Left hindlimb (tissue), 1 donor: ENCODE measurements at regions not wholly inside any gene's neighbourhood (a gene's known extent, or its start where the extent isn't known, plus 50 kb on each side); places are given as distances from the start of the nearest gene placed in this dataset.

ENCODE experiments used
- DNase-seq: peaks from one replicate; pipeline ENCODE4 v3.0.0-alpha.2; 2018

DNA sequence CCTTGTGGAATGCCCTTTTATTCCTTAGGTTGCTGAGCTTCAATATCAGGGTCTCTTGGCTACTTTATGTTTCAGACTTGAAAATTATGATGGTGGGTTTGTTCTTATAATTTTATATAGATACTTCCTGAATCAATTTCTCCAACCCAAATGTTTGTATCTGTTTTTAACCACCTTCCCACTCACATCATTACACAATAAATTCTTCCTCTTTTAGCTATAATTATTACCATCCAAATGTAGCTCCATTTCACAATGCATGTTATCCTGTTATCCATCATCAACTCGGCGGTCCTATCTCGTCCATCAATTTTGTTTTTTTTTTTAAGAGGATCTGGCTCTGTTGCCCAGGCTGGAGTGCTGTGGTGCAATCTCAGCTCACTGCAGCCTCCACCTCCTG lies 357.6 kb upstream of the ZP4 start:
- DNase-seq = no peak

DNA sequence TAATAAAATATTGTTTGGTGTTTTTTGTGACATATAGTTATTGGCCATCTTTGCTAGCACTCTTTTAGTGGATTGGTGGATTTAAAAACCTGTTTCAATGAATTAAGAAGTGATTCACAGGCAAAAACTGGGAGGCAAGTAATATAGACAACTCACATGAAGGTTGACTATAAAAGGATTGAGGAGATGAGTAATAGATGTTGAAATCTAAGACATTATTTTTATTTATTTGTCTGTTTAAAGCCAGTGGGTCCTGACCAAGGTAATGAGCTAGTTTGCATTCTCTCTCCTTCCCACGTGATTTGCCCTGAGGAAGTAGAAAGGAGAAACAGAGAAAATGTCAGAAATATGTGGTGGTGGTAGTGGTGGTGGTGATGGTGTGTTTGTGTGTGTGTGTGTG lies 351.5 kb upstream of the ZP4 start:
- no peak for DNase-seq

DNA sequence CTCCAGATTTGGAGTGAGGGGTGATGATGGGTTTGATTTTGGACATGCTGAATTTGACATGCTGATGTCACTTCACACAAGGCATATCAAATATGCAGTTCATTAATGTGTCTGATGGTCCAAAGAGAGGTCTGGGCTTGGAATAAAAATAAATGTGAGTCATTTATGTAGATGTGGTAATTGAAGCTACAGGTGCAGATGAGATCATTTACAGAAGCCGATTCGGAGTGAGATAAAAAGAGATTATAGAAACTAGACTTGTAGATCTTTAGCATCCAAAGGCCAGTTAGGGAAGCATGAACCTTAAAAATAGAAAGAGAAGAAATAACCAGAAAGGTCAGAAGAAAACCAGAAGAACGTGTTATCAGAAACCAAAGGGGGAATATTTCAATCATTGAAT lies 350.9 kb upstream of the ZP4 start:
- no peak for DNase-seq

DNA sequence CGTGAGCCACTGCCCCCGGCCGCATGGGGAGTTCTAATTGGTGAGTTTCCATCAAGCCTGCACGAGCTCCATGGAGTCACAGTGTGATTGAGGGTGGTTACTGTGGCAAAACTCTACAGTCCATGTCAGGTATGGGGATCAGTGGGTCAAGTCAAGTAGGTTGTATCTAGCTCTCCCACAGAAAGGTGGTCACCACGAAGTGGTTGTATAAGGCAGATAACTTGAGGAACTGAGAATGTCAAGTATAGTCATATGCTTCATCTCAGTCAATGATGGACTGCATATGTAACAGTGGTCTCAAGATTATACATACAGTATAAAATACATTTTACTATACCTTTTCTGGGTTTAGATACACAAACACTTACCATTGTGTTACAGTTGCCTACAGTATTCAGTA lies 348.6 kb upstream of the ZP4 start:
- no peak for DNase-seq

- DNase-seq = no peak
Measured at GRCh38 chr1:238233966-238234365, 343.2 kb upstream of the ZP4 start.

DNA sequence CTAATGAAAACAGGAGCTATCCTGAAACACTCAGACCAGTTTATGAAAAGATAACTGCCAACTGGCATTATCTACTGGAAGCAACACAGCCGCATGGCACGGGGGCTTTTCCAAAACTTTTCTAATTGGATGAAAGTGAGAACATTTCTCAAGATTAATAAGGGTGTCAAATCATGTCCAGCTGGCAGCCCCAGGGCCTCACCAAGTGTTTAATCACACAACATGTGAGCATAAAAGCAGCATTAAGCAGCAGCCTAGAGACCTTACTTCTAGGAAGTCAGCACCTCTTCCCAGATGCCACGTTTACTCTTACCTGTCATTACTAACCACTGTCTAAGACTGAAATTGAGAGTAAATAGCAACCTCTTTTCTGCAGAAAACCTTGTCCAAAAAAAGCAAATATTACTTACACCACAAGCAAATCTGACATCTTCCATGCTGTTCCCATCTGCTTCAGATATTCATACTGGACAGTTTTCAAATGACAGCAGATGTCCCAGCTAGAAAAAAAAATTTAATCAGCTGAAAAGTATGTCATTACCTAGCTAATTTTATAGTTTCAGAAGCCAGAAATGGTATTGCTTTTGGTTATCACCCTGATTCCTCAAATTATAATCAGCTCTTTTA lies 341.5 kb upstream of the ZP4 start:
- peak; percentile 34 for DNase-seq

DNA sequence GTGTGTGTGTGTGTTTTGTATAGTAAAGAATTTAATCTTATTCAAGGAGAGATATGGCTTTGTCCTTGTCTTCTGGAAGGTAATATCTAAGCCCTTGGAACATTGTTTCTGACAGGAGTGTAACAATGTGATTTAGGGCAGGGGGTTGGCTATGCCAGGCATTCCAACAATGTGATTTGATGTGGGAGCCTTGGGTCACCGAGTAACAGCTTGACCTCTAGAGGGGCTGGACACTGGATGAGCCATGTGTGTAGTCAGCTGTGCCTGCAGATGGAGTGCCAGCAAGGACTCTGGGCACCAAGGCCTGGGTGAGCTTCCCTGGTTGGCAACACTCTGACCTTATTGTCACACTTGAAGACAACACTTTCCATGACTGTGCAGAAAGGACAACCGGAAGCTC lies 336.1 kb upstream of the ZP4 start:
- no peak for DNase-seq

DNA sequence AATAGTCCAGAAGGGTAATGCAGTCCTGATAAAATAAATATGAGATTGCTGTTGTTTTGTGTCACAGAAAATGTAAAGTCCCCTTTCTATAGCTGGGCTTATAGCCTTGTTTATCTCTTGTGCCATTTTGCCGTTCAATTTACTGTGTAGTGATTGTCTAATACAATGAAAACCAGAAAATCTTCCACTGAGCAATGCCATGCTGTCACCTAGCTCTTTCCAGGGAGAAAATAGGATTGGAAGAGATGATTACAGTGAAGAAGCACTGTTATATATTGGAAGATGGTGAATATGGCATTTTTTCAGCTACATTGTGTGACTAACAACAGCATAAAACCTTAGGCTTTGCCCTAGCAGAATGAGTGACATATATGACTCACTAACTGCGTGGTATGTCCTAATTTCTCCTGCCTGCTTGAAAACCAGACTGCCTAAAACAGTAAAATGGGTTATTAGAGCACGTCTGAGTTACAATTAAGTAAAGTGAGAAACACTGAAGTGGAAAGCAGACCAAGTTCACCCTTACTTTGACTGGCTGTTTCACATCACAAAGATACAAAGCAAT lies 332.4 kb upstream of the ZP4 start:
- DNase-seq = no peak

DNA sequence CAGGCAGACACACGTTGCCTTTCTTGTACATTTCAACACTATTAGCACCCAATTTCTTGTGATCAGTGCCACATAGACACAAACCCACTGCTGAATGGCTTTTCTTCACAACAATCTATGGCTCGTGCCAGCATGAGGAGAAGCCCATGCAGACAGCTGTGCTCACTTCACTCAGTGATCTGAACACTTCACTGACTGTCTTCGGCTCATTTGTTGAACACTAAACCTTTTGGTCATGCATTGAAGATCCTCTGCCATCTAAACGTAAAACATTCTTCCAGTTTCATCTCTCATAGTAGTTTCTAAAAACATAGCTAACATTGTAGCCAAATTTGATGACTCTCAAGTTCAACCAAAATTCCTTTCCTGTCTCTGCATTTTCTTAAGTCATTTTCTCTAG lies 331.0 kb upstream of the ZP4 start:
- DNase-seq = no peak

DNA sequence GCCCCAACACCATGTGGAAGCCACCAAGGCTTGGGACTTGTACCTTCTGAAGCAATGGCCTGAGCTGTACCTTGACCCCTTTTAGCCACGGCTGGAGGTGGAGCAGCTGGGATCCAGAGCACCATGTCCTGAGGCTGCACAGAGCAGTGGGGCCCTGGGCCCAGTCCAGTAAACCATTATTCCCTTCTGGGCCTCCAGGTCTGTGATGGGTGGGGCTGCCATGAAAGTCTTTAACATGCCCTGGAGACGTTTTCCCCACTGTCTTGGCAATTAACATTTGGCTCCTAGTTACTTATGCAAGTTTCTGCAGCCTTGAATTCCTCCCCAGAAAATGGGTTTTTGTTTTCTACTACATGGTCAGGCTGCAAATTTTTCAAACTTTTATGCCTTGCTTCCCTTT lies 323.7 kb upstream of the ZP4 start:
- no peak for DNase-seq

DNA sequence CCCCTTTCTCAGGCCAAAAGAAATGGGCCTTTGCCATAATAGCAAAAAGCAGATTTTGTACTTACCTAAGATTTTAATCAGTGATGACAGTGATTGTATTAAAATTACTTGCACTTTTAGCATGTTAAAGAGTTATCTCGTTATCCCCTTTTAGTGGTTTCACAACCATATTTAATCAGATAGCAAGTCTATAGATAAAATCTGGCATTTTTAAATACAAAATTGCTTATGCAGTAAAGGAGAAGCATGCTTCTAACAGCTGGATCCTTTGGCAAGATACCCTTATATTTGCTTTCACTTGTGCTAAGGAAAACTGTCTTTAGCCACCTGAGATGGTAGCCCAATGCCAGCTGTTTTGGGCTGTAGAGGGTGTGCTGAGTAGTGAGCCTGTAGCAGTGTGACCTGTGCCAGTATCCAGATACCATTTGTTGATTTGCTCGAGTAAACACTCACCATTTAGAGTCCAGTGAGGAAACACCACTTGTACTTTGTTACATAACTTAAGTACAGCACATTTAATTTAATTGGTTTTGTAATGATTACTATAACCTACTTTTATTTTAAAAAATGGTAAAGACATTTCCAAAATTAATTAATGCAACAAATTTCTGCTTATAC lies 314.4 kb upstream of the ZP4 start:
- no peak for DNase-seq

DNA sequence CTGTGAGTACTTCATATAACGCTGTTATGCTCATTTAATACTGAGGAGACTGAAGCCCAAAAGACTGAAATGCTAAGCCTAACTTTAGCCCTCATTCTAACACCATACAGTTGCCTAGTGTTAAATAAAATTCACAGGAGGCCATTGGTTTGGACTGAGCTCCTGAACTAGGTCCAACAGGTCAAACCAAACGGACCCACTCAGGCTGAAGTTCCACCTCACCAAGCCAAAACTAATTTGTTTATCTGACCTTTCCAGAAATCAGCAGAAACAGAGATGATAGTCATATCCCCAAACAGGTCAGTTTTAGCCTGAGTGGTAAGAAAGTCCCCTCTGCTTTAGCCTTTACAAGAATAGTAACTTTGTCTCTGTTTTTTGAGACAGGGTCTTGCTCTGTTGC lies 311.3 kb upstream of the ZP4 start:
- DNase-seq = no peak

DNA sequence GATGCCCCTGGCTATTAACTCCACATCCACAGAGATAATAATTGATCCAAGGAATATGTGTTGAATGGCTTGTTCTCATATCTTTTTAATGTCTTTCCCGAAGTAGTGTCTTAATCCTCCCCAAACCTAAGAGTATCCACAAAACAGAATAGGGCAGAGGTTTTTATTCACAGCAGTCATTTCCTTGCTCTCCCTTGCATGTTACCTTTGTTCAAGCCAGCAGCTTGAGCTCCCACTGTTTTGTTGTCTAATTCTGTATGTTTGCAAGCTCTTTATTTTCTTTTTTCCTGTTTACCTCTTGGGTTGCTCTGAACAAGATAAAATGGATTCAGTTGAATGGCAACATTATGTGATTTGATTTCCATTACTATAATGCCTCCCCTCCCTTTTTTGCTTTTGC lies 308.6 kb upstream of the ZP4 start:
- DNase-seq = no peak

GRCh38 chr1:238196516-238196915 lies 305.8 kb upstream of the ZP4 start:
- DNase-seq = no peak

- no peak for DNase-seq
Measured at GRCh38 chr1:238191170-238191569, 300.4 kb upstream of the ZP4 start.

DNA sequence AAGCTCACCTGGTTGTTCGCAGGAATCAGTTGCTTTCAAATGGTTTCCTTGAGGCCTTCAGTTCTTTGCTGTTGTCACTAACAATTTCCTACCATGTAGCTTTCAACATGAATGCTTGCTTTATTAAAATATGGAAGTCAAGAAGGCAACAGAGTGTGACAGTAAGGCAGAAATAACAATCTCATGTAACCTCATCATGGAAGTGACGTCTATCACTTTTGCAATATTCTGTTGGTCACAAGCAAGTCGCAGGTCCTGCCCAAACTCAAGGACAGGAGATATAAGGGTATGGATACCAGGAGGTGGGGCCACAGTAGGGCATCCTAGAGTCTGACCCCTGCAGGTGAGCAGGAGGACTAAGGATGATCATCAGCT lies 296.8 kb upstream of the ZP4 start:
- DNase-seq = no peak

DNA sequence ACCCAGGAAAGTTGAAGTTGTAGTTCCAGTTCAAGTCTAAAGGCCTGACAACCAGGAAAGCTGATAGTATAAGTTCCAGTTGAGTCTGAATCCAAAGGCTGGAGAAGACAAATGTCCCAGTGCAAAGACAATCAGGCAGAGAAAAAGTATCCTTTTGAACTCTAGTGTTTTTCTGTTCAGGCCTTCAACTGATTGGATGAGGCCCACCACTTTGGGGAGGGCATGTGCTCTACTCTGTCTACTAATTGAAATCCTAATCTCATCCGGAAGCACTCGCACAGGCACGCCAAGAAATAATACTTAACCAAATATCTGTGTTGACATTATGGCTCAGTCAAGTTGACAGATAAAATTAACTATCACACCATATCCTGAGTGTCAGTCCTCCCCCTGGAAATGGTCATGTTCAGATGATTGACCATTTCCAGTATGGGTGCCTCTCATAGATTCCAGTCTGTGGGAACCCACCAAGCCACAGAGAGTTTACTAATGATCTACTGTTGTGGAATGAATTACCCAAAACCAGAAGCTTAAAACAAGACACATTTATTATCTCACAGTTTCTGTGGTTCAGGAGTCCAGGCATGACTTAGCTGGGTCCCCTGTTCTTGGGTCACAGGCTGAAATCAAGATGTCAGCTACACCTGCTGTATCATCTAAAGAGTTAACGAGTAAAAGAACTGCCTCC lies 296.3 kb upstream of the ZP4 start:
- DNase-seq = no peak

- no peak for DNase-seq
Measured at GRCh38 chr1:238177960-238178645, 287.4 kb upstream of the ZP4 start.

- DNase-seq = no peak
Measured at GRCh38 chr1:238177351-238177750, 286.6 kb upstream of the ZP4 start.

DNA sequence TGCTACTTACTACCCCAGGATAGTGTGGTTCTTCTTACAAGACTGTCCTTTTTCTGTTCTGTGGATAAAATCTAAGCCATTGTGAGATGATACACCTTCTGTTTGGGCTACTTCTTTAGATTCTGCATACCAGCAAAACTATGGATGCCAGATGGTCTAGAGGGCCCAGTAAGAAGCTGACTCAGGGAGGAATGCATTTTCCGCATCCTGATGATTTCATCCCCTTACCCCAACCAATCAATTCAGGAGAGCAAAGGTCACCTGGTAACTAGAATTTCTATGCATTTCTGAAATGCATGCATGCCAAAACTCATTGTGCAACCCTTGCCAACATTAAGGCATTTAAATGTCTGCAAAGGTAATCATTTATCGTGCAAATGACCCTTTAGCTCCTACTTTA lies 285.7 kb upstream of the ZP4 start:
- no peak for DNase-seq

DNA sequence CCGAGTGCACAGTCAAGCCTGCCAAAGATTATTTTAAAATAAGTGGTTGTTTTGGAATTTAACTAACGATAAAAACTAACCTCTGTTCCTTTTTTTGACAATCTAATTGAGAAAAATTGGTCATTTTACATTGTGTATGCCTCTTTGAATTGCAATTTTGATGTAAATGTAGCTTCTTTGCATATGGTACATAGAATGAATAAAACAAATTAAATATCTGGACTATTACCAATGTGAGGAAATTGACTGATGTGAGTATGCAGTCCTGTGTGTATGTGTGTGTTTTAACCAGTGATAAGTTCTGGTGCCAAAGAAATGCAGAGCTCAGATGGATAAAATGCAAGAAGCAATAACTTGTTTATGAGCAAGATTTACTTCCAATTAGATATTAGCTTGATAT lies 281.3 kb upstream of the ZP4 start:
- no peak for DNase-seq

DNA sequence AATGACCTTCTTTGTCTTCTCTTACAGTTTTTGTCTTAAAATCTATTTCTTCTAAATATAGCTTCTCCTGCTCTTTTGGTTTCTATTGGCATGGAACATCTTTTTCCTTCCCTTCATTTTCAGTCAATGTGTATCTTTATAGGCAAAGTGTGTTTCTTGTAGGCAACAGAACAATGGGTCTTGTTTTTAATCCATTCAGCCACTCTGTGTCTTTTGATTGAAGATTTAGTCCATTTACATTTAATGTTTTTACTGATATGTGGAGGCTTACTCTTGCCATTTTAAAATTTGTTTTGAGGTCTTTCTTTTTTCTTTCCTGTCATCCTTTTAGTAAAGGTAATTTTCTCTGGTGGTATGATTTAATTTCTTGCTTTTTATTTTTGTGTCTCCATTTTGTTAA lies 271.2 kb upstream of the ZP4 start:
- DNase-seq = no peak

DNA sequence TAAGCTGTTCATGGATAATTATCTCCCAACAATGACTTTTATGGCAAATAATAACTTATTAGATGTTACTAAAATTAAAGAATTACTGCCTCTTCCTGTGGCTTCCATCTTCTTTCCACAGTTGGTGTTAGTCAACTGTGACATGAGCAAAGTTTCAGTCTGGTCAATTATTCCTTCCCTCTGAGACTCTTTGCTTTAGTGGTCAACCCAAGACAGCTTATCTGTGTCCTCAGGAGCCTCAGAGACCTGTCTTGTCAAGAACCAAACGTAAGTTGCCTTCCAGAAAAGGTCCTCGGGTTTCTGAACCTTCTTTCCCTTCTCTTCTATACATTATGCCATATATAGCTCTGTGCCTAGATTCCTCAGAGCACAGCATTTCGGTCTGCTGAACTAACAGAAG lies 263.2 kb upstream of the ZP4 start:
- DNase-seq = no peak

GRCh38 chr1:238153253-238153652 lies 262.5 kb upstream of the ZP4 start:
- DNase-seq = no peak
